HG03575 (cell line): ENCODE measurements at regions not wholly inside any gene's neighbourhood (a gene's known extent, or its start where the extent isn't known, plus 50 kb on each side); places are given as distances from the start of the nearest gene placed in this dataset.
"Not testable (repeated sequence)": the region's sequence is repeated elsewhere in the genome, so short reads cannot be mapped to it uniquely, and the experiment has no call there.

Source experiments
- ATAC-seq: cut with Tn5 transposase; IDR thresholded peaks from one replicate; pipeline ENCODE4 v1.9.1; 2021; ENCODE audit not compliant: unreplicated experiment, insufficient number of reproducible peaks, low FRiP score; ENCODE audit errors: extremely low read depth

DNA sequence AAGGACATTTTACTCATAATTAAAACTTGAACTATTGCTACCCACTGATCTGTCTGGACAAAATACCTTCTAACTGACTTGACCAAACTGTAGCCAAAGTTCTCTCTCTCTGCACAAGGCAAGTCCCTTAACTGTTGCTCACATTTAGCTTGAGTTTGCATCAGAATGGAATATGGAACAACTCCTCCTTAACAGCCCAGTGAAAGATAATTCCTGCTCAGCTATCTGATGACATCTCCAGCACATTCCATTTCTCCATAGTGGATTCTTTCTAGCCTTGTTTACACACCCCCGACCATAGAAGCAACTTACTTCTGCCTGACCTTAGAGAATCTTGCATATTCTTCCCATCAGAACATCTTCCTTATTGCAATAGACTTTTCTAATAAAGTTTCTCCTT is 317.2 kb upstream of the CDH2 start:
- no peak for ATAC-seq

DNA sequence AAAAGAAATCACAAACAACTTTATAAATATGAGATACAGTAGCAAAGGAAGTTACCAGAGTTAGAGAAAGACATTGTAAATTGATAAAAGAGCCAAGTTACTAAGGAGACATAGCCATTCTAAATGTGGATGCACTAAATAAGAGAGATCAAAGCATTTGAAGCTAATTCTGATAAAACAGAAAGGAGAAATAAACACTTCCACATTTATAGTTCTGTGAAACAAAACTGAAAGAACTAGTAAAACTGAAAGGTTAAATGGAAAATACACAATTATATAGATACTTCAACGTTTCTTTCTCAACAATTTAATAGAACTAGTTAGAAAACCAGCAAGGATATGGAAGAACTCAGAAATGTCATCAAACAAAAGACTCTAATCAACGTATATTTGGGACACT is 309.0 kb upstream of the CDH2 start:
- ATAC-seq, result no peak

DNA sequence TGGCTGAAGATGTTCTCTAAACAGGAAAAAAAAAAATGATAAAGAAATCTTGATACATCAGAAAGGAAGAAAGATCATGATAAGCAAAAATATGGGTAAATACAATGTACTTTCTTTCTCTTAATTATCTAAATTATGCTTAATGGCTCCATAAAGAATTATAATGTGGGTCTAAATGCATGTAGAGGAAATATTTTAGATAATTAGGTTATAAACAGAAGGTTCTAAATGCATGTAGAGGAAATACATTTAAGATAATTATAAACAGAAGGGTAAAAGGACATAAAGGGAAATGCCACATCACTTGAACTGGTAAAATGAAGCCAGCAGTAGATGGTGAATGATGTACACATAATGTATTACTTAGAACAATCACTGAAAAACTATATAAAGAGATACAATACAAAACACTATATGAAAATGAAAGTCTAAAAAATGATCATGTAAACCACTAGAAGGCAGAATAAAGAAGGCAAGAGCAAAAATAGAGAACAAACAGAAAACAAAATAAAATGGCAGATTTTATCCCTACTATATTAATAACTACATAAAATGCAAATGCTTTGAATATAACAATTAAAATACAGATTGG is 308.4 kb upstream of the CDH2 start:
- ATAC-seq, result no peak

GRCh38 chr18:28478531-28478930 is 301.6 kb upstream of the CDH2 start:
- ATAC-seq, result no peak

GRCh38 chr18:28476302-28476701 is 299.4 kb upstream of the CDH2 start:
- ATAC-seq, result no peak

DNA sequence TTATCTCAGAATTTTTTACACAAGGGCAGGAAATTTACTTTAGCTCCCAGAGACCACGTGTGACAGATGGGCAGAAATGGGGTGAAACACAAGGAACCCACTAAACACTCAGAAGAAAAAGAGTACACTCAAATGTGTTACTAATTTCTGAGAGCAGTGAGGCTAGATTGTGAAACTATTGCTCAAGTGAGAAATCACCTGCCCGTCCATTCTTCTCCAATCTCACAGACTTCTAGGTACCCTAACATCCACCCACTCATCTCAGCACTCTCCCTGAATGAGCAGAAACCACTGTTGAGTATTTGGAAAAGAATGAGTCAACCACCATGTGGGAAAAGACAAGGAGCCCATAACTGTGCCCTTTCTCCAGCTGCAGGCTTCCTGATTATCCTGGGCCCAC is 293.0 kb upstream of the CDH2 start:
- no peak for ATAC-seq

DNA sequence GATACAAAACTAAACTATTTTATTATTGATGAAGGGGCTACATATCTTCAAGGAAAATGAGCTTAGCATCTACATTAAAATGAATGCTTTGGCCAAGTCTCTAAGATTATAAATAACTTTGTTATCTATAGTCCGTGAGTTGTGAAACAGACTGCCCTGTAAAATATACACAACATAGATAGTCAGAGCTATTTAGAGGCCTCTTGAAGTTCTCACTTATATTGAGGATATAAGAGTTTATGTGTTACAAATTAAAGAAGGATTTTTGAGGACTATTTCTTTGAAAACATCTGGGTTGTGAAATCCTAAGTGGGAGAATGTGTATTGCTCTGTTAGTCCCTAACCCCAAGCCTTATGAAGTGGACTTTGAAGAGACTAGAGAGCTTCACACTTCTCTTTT is 292.0 kb upstream of the CDH2 start:
- no peak for ATAC-seq

GRCh38 chr18:28466204-28466603 is 289.3 kb upstream of the CDH2 start:
- ATAC-seq, result no peak

DNA sequence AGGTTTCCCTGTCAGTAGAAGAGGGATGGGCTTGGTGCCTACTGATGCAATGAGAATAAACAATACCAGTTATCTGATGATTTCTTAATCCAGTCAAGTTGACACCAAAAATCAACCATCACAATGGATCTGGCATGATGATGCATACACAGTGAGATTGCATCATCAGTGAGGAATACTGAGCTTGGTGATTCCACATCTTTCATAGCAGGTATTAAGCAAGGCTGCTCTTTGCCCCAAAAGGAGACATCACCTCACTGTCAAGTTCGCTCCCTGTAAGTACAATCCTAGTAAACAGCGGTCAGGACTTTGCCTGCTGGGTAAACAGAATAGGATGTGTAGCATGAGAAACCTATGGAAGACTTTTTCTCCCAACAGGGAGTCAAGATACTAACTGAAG is 282.7 kb upstream of the CDH2 start:
- ATAC-seq, result no peak

- ATAC-seq, result no peak
Observed at GRCh38 chr18:28458751-28459150, 281.8 kb upstream of the CDH2 start.

DNA sequence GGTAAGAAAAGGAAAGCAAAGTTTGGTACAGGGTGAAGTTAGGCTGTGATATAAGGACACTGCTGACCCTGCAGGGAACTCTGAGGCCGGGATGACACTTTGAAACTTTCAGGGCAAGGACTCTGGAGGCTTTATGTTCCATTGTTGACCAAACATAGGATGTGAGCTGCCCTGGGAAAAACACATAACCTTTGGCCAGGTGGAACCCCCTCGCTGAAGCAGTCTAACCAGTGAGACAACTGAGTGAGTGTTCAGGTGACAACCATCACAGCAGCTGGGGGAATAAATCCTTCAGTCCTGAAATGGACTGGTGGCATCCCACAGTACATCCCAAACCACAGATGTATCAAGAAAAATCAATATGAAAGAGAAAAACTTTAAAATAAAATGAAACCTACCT is 280.9 kb upstream of the CDH2 start:
- ATAC-seq, result no peak

DNA sequence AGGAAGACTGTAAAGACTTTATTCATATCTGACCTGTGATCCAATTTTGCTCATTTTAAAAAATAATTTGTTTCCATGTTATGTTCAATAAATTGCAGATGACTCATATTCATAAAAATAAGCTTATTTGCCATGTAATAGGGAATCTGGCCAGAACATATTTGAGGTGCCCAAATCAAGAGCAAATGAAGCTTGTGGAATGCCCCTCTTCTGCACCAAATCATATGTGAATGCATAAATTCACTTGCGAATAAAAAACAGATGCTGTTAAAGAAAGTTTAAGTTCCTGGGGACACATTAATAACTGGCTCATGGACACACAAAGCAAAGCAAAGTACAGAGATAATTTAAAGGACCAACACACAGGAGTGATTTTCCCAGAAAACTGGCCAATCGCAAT is 279.0 kb upstream of the CDH2 start:
- no peak for ATAC-seq

GRCh38 chr18:28439870-28440269 is 262.9 kb upstream of the CDH2 start:
- ATAC-seq, result no peak

- no peak for ATAC-seq
Observed at GRCh38 chr18:28438381-28438780, 261.5 kb upstream of the CDH2 start.

DNA sequence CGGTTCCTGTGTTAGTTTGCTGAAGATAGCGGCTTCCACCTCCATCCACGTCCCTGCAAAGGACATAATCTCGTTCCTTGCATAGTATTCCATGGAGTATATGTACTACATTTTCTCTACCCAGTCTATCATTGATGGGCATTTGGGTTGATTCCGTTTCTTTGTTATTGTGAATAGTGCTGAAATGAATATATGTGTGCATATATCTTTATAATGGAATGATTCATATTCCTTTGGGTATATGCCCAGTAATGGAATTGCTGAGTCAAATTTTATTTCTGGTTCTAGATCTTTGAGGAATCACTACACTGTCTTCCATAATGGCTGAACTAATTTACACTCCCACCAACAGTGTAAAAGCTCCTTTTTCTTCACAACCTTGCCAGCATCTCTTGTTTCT is 255.4 kb upstream of the CDH2 start:
- no peak for ATAC-seq

DNA sequence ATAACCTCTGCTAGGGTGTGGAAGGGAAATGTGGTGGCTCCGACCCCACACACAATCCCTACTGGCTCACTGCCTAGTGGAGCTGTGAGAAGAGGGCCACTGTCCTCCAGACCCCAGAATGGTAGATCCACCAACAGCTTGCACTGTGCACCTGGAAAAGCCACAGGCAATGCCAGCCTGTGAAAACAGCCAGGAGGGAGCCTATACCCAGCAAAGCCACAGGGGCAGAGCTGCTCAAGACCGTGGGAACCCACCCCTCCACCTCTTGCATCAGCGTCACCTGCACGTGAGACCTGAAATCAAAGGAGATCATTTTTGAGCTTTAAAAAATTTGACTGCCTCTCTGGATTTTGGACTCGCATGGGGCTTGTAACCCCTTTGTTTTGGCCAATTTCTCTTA is 249.0 kb upstream of the CDH2 start:
- ATAC-seq, result no peak

DNA sequence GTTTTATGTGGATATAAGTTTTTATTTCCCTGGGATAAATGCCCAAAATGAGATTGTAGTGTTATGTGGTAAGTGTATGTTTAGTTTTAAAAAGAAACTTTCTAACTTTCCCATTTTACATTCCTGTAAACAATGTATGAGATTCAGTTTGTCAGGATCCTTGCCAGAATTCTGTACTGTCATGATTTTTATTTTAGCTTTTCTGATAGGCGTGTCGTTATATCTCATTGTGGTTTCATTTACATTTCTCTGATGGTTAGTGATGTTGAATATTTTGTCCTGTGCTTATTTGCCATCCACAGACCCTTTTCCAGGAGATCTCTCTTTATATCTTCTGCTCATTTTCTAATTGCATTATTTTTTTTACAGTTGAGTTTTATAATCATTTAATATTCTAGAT is 245.6 kb upstream of the CDH2 start:
- no peak for ATAC-seq

- not testable (repeated sequence) for ATAC-seq
Observed at GRCh38 chr18:28421950-28422349, 245.0 kb upstream of the CDH2 start.

DNA sequence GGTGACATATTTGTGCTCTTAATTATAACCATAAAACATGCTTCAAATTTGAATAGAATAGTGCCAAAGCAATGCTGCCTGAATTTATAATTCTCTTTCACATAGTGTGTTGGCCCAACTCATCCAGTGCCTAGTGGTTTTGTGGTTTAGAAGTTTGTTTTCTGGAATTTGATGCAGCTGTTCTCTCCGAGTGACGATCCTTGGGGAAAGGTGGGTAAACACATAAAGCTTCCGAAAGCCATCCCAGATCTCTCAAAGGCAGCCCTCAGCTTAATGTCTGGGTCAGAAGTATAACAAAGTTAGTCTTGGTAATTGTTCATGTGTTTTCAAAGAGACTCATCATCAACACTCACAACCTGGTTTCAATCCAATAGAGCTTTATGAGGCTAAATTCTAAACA is 235.6 kb upstream of the CDH2 start:
- ATAC-seq, result no peak

DNA sequence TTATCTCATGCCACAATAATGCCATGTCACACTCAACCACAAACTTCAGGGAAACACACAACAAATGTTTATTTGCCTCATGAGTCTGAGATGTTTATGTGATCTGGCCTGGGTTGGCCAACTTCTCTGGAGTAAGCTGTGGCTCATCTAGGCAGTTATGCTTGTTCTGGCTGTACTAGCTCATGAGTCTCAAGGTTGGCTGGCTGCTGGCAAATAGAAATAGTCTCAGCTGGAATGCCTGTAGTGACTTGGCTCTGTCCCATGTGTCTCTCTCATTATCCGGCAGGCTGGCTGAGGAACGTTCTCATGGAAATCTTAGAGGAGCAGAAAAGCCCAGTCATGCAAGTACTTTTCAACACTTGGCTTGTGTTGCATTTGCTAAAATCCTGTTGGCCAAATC is 234.9 kb upstream of the CDH2 start:
- ATAC-seq, result no peak

GRCh38 chr18:28409811-28410210 is 232.9 kb upstream of the CDH2 start:
- no peak for ATAC-seq

DNA sequence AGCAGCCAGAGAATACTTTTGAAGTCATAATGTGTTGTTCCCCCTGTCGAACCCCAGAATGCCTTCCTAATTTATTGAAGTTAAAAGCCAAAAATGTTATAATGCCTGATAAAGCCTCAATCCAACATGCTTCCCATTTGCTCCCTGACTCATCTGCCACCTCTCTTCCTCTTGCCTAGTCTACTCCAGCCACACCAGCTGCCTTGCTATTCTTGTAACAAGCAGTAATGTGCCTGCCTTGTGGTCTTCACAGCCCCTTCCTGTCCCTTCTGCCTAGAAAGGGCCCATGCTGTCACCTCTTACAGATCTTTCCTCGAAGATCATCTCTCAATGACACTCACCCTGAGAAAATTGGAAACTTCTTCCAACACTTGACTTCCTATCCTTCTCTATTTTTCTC is 231.6 kb upstream of the CDH2 start:
- no peak for ATAC-seq
